Heart left ventricle (tissue), 13 donors: ENCODE measurements at regions not wholly inside any gene's neighbourhood (a gene's known extent, or its start where the extent isn't known, plus 50 kb on each side); places are given as distances from the start of the nearest gene placed in this dataset.

Source experiments
- CTCF ChIP-seq, 12 donors: fragments of 200-600 bp; sonication (generic) in 4 of 12; IDR thresholded peaks; one replicate each; pipeline versions ENCODE4 v1.5.0 to v1.8.0; 2018 to 2022; ENCODE audit warnings: antibody characterized with exemption in 12 of 12, mild to moderate bottlenecking in 5 of 12
- POLR2A ChIP-seq, 2 donors: fragments of 450-650 bp; IDR thresholded peaks; one replicate each; pipeline ENCODE4 v1.6.1; 2017; ENCODE audit warnings: antibody characterized with exemption in 2 of 2, mild to moderate bottlenecking in 2 of 2, moderate library complexity in 2 of 2
- donor health status: ischemic (EF 13 %, LVEDD 7.1; RV severe dilation, severe dysfunction).
- donor health status: DM: no; HTN: yes; CAD: no.
- donor health status: DM: no; HTN: no; CAD: no.
- donor health status: ischemic (EF 25% LVEDD 6.9; RV normal size, moderate dysfunction).
- donor health status: ischemic (EF 25% LVEDD 5.7; RV mildly dilated, moderate dysfunction).
- donor health status: ischemic (EF 35%, LVEDD 5.7; RV mildly dilated, moderate dysfunction).
- donor health status: nonischemic (EF 11% LVEDD 7.7; RV severe dilation, severe dysfunction).
- donor health status: DM: yes; HTN: yes; CAD: no.
- donor health status: PGD.
- donor health status: ischemic (EF 29% LVEDD 5.4; RV normal size, mild dysfunction).
- donor health status: nonischemic (EF 23%, LVEDD 6.1; RV moderate dilation, normal function).

- TF ChIP-seq CTCF (IDR thresholded peaks at IDR 0.05) (no peak), POLR2A (IDR thresholded peaks at IDR 0.05) (no peak)
Observed at GRCh38 chr5:96300976-96301375, 132.1 kb downstream of the PCSK1 start.
